GM23338 (cell line): ENCODE measurements at regions not wholly inside any gene's neighbourhood (a gene's known extent, or its start where the extent isn't known, plus 50 kb on each side); places are given as distances from the start of the nearest gene placed in this dataset.

Experiments used
- ATAC-seq: fragments of 200-7000 bp; cut with Tn5 transposase; 3 replicates; pipeline ENCODE4 v1.9.1; 2020
- DNase-seq: peaks from one replicate; pipeline ENCODE4 v3.0.0-alpha.2; 2015; ENCODE audit warnings: low spot score
- H2AFZ ChIP-seq: fragments of 200-600 bp; sonication (generic); 2 replicates; pipeline ENCODE4 v1.8.0; 2016; ENCODE audit warnings: antibody characterized with exemption, mild to moderate bottlenecking, moderate library complexity
- H3F3A ChIP-seq: fragments of 200-600 bp; sonication (generic); replicated peaks from 2 replicates; pipeline ENCODE4 v1.8.0; 2017; ENCODE audit warnings: antibody characterized with exemption, mixed run types, low read depth
- H3K27ac ChIP-seq: fragments of 200-600 bp; sonication (generic); 2 replicates; pipeline ENCODE4 v1.6.1; 2016; ENCODE audit warnings: low read depth
- H3K27me3 ChIP-seq: fragments of 200-600 bp; sonication (generic); 2 replicates; pipeline ENCODE4 v1.8.0; 2016; ENCODE audit warnings: mild to moderate bottlenecking, mixed run types, moderate library complexity; ENCODE audit not compliant: insufficient read depth
- H3K36me3 ChIP-seq: fragments of 200-600 bp; sonication (generic); 2 replicates; pipeline ENCODE4 v1.8.0; 2016; ENCODE audit warnings: mild to moderate bottlenecking; ENCODE audit not compliant: insufficient read depth
- H3K4me1 ChIP-seq: fragments of 200-600 bp; sonication (generic); 2 replicates; pipeline ENCODE4 v1.8.0; 2016; ENCODE audit warnings: mild to moderate bottlenecking, moderate library complexity; ENCODE audit not compliant: insufficient read depth
- H3K4me2 ChIP-seq: fragments of 200-600 bp; sonication (generic); 2 replicates; pipeline ENCODE4 v1.7.1; 2017; ENCODE audit warnings: mixed run types
- H3K4me3 ChIP-seq: fragments of 200-600 bp; sonication (generic); 2 replicates; pipeline ENCODE4 v1.6.1; 2016; ENCODE audit warnings: mixed run types
- H3K79me2 ChIP-seq: fragments of 200-600 bp; sonication (generic); replicated peaks from 2 replicates; pipeline ENCODE4 v1.8.0; 2017; ENCODE audit warnings: mild to moderate bottlenecking; ENCODE audit not compliant: insufficient read depth
- H3K9me2 ChIP-seq: fragments of 200-600 bp; sonication (generic); 2 replicates; pipeline ENCODE4 v1.8.0; 2017; ENCODE audit not compliant: insufficient read depth
- H4K20me1 ChIP-seq: fragments of 200-600 bp; sonication (generic); replicated peaks from 2 replicates; pipeline ENCODE4 v1.8.0; 2017; ENCODE audit warnings: mild to moderate bottlenecking; ENCODE audit not compliant: insufficient read depth
- H3K27ac Mint-ChIP-seq: 2 replicates; pipeline ENCODE4 v1.8.0; 2020; ENCODE audit warnings: inconsistent platforms, mild to moderate bottlenecking, moderate library complexity, mixed read lengths
- H3K27me3 Mint-ChIP-seq: 3 replicates; pipeline ENCODE4 v1.8.0; 2022; ENCODE audit warnings: low read depth, mild to moderate bottlenecking, moderate library complexity, mixed read lengths, inconsistent platforms; ENCODE audit not compliant: insufficient read depth, poor library complexity
- H3K36me3 Mint-ChIP-seq: 3 replicates; pipeline ENCODE4 v1.8.0; 2021; ENCODE audit warnings: low read depth, mild to moderate bottlenecking, inconsistent platforms, moderate library complexity, mixed read lengths
- H3K4me1 Mint-ChIP-seq: 3 replicates; pipeline ENCODE4 v1.8.0; 2020; ENCODE audit warnings: mild to moderate bottlenecking, inconsistent platforms, mixed read lengths
- H3K4me3 Mint-ChIP-seq: 3 replicates; pipeline ENCODE4 v1.8.0; 2021; ENCODE audit warnings: moderate library complexity, mild to moderate bottlenecking, inconsistent platforms, mixed read lengths
- H3K9me3 Mint-ChIP-seq: 3 replicates; pipeline ENCODE4 v1.8.0; 2020; ENCODE audit warnings: moderate library complexity, mild to moderate bottlenecking, inconsistent platforms, mixed read lengths
- CREB1 ChIP-seq: fragments of 250-450 bp; sonication (Bioruptor Pico); IDR thresholded peaks from 2 replicates; pipeline ENCODE4 v1.5.0; 2020; ENCODE audit warnings: low read depth, mild to moderate bottlenecking, moderate library complexity
- EZH2 ChIP-seq: fragments of 200-600 bp; sonication (generic); IDR thresholded peaks from one replicate; pipeline ENCODE4 v1.8.0; 2017; ENCODE audit warnings: antibody characterized with exemption, mild to moderate bottlenecking, low read depth; ENCODE audit not compliant: unreplicated experiment
- EZH2phosphoT487 ChIP-seq: fragments of 200-600 bp; sonication (generic); IDR thresholded peaks from one replicate; pipeline ENCODE4 v1.8.1; 2018; ENCODE audit warnings: antibody characterized with exemption; ENCODE audit not compliant: unreplicated experiment
- JUNB ChIP-seq: IDR thresholded peaks from one replicate; pipeline ENCODE4 v1.6.1; 2016; ENCODE audit warnings: antibody characterized with exemption; ENCODE audit not compliant: unreplicated experiment
- NANOG ChIP-seq: IDR thresholded peaks from 2 replicates; pipeline ENCODE4 v1.6.1; 2016; ENCODE audit warnings: antibody characterized with exemption, borderline replicate concordance
- POLR2AphosphoS5 ChIP-seq: IDR thresholded peaks from 2 replicates; pipeline ENCODE4 v1.6.1; 2016; ENCODE audit warnings: antibody characterized with exemption, low read depth
- REST ChIP-seq: IDR thresholded peaks from one replicate; pipeline ENCODE4 v1.6.1; 2018; ENCODE audit warnings: antibody characterized with exemption; ENCODE audit not compliant: unreplicated experiment
- STAT1 ChIP-seq: IDR thresholded peaks from one replicate; pipeline ENCODE4 v1.6.1; 2016; ENCODE audit warnings: antibody characterized with exemption; ENCODE audit not compliant: unreplicated experiment
- ZNF331 ChIP-seq: fragments of 250-450 bp; sonication (Bioruptor Pico); IDR thresholded peaks from 2 replicates; pipeline ENCODE4 v1.5.0; 2020; ENCODE audit warnings: low read depth, mild to moderate bottlenecking, moderate library complexity
- ZNF462 ChIP-seq: fragments of 250-450 bp; sonication (Bioruptor Pico); IDR thresholded peaks from 2 replicates; pipeline ENCODE4 v1.5.0; 2020; ENCODE audit warnings: mild to moderate bottlenecking, moderate library complexity
- TF ChIP-seq, protein P1 (sequence below), 2 experiments: fragments of 200-600 bp in 1 of 2; sonication (generic) in 1 of 2; conservative IDR thresholded peaks; 2 replicates each; pipeline versions ENCODE4 v1.5.1 to v1.6.1; 2016 to 2017; ENCODE audit warnings: antibody characterized with exemption in 2 of 2, low read depth in 2 of 2, mild to moderate bottlenecking in 2 of 2, moderate library complexity in 1 of 2
- TF ChIP-seq, protein P2 (sequence below): IDR thresholded peaks from 2 replicates; pipeline ENCODE4 v1.6.1; 2016; ENCODE audit warnings: antibody characterized with exemption

- H3K4me3 Mint-ChIP-seq = no peak overlapping the region
- no peaks in the 10 kb centered on the region for H3K9me2 ChIP-seq
- H3F3A ChIP-seq = no peaks in the 10 kb centered on the region
- no peak overlapping the region for H2AFZ ChIP-seq
- H3K27me3 Mint-ChIP-seq = peaks cover 4% of the 10 kb centered on the region
- H3K4me2 ChIP-seq = no peak overlapping the region
- ATAC-seq = no peak
- H3K36me3 Mint-ChIP-seq = peaks cover 5% of the 10 kb centered on the region; the same call in 2 of the 3 replicates
- no peaks in the 10 kb centered on the region for H3K27me3 ChIP-seq
- H3K9me3 Mint-ChIP-seq = peaks cover 2% of the 10 kb centered on the region; the same call in 1 of the 3 replicates
- H3K36me3 ChIP-seq = no peaks in the 10 kb centered on the region
- H4K20me1 ChIP-seq = no peaks in the 10 kb centered on the region
- H3K27ac Mint-ChIP-seq = no peak overlapping the region
- H3K27ac ChIP-seq = no peak overlapping the region
- no peaks in the 10 kb centered on the region for H3K4me1 Mint-ChIP-seq
- H3K4me1 ChIP-seq = no peaks in the 10 kb centered on the region
- DNase-seq = peak; percentile 6
- H3K79me2 ChIP-seq = no peaks in the 10 kb centered on the region
- H3K4me3 ChIP-seq = no peak overlapping the region
- no peak for TF ChIP-seq EZH2
- no peak for TF ChIP-seq STAT1
- TF ChIP-seq NANOG = no peak
- no peak for TF ChIP-seq CREB1 (CRISPR knock-in tag)
- TF ChIP-seq, protein P1, sequence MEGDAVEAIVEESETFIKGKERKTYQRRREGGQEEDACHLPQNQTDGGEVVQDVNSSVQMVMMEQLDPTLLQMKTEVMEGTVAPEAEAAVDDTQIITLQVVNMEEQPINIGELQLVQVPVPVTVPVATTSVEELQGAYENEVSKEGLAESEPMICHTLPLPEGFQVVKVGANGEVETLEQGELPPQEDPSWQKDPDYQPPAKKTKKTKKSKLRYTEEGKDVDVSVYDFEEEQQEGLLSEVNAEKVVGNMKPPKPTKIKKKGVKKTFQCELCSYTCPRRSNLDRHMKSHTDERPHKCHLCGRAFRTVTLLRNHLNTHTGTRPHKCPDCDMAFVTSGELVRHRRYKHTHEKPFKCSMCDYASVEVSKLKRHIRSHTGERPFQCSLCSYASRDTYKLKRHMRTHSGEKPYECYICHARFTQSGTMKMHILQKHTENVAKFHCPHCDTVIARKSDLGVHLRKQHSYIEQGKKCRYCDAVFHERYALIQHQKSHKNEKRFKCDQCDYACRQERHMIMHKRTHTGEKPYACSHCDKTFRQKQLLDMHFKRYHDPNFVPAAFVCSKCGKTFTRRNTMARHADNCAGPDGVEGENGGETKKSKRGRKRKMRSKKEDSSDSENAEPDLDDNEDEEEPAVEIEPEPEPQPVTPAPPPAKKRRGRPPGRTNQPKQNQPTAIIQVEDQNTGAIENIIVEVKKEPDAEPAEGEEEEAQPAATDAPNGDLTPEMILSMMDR (conservative IDR thresholded peaks at IDR 0.05; ENCODE audit: low read depth in 2 of 2) = peak; percentile 22 to 35; a peak in 3 of 4 replicates
- no peak for TF ChIP-seq REST
- TF ChIP-seq ZNF331 (CRISPR knock-in tag) = peak; percentile 94
- no peak for TF ChIP-seq JUNB
- TF ChIP-seq ZNF462 (CRISPR knock-in tag) = no peak
- no peak for TF ChIP-seq EZH2phosphoT487
- TF ChIP-seq, protein P2, sequence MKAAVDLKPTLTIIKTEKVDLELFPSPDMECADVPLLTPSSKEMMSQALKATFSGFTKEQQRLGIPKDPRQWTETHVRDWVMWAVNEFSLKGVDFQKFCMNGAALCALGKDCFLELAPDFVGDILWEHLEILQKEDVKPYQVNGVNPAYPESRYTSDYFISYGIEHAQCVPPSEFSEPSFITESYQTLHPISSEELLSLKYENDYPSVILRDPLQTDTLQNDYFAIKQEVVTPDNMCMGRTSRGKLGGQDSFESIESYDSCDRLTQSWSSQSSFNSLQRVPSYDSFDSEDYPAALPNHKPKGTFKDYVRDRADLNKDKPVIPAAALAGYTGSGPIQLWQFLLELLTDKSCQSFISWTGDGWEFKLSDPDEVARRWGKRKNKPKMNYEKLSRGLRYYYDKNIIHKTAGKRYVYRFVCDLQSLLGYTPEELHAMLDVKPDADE = no peak
- TF ChIP-seq POLR2AphosphoS5 = no peak
Measured at GRCh38 chr5:23302438-23302837, 205.0 kb upstream of the PRDM9 start.
